ENCODE measurements at regions not wholly inside any gene's neighbourhood (a gene's known extent, or its start where the extent isn't known, plus 50 kb on each side); places are given as distances from the start of the nearest gene placed in this dataset.

DNA sequence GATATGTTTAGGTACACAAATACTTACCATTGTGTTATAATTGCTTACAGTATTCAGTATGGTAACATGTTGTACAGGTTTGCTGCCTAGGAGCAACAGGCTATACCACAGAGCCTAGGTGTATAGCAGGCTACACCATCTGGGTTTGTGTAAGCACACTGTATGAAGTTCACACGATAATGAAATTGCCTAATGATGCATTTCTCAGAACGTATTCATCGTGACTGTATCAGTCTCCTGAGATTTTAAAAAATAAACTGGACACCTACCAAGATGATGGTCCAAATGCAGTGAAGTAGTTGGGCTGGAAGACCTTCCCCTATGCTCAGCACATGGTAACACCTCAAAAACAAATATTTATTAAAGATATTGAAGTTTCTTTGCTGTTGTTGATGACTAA lies 103.3 kb upstream of the NFIB start:
- intact Hi-C loops (cut with DNase I), result no loop called here
- H3K36me3 ChIP-seq, result no peaks in the 10 kb centered on the region
- H3K4me3 ChIP-seq, result no peak overlapping the region
- DNase-seq (ENCODE audit: low spot score in 2 of 2), result no peak
- no peaks in the 10 kb centered on the region for H3K9me3 ChIP-seq
- H3K27me3 ChIP-seq, result no peaks in the 10 kb centered on the region
- no peak overlapping the region for H3K27ac ChIP-seq
- TF ChIP-seq, protein P1, sequence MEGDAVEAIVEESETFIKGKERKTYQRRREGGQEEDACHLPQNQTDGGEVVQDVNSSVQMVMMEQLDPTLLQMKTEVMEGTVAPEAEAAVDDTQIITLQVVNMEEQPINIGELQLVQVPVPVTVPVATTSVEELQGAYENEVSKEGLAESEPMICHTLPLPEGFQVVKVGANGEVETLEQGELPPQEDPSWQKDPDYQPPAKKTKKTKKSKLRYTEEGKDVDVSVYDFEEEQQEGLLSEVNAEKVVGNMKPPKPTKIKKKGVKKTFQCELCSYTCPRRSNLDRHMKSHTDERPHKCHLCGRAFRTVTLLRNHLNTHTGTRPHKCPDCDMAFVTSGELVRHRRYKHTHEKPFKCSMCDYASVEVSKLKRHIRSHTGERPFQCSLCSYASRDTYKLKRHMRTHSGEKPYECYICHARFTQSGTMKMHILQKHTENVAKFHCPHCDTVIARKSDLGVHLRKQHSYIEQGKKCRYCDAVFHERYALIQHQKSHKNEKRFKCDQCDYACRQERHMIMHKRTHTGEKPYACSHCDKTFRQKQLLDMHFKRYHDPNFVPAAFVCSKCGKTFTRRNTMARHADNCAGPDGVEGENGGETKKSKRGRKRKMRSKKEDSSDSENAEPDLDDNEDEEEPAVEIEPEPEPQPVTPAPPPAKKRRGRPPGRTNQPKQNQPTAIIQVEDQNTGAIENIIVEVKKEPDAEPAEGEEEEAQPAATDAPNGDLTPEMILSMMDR (IDR thresholded peaks at IDR 0.05), result no peak
- no peaks in the 10 kb centered on the region for H3K4me1 ChIP-seq

DNA sequence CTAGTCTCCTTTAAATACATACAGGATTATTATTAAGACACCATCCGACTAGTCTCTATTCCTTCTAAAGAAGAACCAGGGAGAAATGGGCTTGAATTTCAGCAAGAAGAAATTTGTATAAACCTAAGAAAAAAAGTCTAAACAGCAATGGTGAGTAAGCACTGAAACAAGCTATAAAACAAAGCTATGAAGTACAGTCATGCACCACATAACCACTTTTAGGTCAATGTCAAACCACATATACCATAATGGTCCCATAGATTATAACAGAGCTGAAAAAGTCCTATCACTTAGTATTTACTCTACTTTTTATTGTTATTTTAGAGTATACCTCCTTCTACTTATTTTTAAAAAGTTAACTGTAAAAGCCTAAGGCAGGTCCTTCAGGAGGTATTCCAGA lies 102.0 kb upstream of the NFIB start:
- H3K4me3 ChIP-seq, result no peak overlapping the region
- TF ChIP-seq, protein P1 (IDR thresholded peaks at IDR 0.05), result no peak
- DNase-seq (ENCODE audit: low spot score in 2 of 2), result no peak
- no peaks in the 10 kb centered on the region for H3K9me3 ChIP-seq
- intact Hi-C loops (cut with DNase I), result no loop called here
- H3K27me3 ChIP-seq, result no peaks in the 10 kb centered on the region
- no peaks in the 10 kb centered on the region for H3K4me1 ChIP-seq
- H3K27ac ChIP-seq, result no peak overlapping the region
- no peaks in the 10 kb centered on the region for H3K36me3 ChIP-seq

DNA sequence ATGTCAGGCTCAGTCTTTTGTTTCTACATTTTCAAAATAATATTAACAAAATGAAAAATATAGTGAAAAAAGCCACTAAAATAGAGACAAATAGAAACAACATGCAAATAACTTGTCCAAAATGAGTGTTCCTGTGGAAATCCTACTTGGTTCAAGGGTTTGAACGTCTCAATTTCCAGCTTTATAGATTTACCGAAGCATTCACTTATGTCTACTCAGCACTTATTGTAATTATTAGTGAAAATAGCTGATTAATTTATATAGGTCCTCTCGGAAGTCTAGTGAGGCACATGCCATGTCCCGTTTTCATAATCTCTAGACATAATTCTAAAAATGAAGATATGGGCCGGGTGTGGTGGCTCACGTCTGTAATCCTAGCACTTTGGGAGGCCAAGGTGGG lies 99.9 kb upstream of the NFIB start:
- Histone ChIP-seq H3K27me3 (no peaks in the 10 kb centered on the region), H3K4me1 (no peaks in the 10 kb centered on the region), H3K27ac (no peak overlapping the region), H3K36me3 (no peaks in the 10 kb centered on the region), H3K4me3 (no peak overlapping the region), H3K9me3 (no peaks in the 10 kb centered on the region)
- DNase-seq (ENCODE audit: low spot score in 2 of 2), result no peak
- TF ChIP-seq, protein P1 (IDR thresholded peaks at IDR 0.05), result no peak
- intact Hi-C loops (cut with DNase I), result no loop called here

DNA sequence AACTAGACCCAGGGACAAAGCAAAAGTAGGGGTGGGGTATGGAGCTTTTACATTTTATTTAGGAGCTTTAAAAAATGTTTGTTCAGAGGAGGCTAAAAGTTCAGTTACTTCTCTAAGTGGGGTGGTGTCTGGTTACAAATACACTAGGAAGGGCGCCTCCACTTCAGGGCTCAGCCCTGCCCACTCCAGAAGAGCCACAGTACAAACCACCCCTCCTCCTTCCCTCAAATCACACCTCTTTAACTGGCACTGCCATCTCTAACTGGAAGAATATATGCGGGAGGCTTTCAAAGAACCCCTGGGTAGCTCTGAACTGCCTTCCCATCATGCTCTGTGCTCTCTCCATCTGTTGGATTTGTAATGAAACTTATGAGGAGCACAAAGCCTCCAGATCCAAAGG lies 98.8 kb upstream of the NFIB start:
- TF ChIP-seq, protein P1 (IDR thresholded peaks at IDR 0.05), result no peak
- Histone ChIP-seq H3K9me3 (no peaks in the 10 kb centered on the region), H3K27ac (no peak overlapping the region), H3K4me1 (no peaks in the 10 kb centered on the region), H3K36me3 (no peaks in the 10 kb centered on the region), H3K27me3 (no peaks in the 10 kb centered on the region), H3K4me3 (no peak overlapping the region)
- intact Hi-C loops (cut with DNase I), result no loop called here
- no peak for DNase-seq (ENCODE audit: low spot score in 2 of 2)

DNA sequence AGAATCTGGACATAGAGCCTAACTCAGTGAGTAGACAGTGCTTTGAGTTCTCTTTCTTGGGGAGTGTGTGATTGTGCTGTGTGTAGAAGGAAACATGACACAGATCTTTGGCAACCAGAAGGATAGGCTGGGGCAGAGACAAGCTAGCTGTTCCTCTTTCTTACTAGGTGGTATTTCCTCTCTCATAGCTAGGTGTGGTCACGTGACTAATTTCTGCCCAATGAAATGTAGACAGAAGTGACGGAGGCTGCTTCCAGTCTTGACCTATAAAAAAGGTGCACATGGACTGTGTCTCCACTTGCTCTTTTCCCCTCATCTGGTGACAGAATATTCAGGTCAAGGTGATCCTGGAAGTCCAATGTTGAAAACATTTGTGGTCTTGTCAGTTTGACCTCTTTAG lies 92.5 kb upstream of the NFIB start:
- Histone ChIP-seq H3K27me3 (no peaks in the 10 kb centered on the region), H3K27ac (no peak overlapping the region), H3K36me3 (no peaks in the 10 kb centered on the region), H3K4me1 (no peaks in the 10 kb centered on the region), H3K4me3 (no peak overlapping the region), H3K9me3 (no peaks in the 10 kb centered on the region)
- TF ChIP-seq, protein P1 (IDR thresholded peaks at IDR 0.05), result no peak
- intact Hi-C loops (cut with DNase I), result no loop called here
- no peak for DNase-seq (ENCODE audit: low spot score in 2 of 2)

DNA sequence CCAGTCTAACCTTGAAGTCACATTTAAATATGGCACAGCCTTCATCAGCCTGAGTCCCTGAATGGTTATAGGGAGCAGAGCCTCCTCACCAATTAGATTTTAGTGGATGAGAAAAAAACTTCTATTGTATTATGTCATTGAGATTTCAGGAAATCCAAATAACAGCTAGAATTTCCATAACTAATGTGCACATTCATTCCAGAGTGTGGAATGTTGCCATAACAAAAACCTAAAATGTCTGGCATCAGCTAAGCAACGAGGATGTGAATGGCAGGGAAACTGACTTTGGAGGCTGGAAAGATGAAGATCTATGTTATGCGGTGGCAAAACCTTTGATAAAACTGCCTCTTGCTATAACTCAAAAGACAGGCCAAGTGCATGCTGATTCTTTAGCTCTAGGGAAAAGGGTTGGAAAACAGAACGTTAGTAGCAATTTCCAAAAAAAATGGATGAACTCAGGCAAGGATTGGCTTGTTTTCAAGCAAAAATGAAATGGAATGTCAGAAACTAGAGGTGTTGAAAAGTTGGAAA lies 91.3 kb upstream of the NFIB start:
- H3K4me1 ChIP-seq, result no peaks in the 10 kb centered on the region
- TF ChIP-seq, protein P1 (IDR thresholded peaks at IDR 0.05), result no peak
- no peak overlapping the region for H3K4me3 ChIP-seq
- no peaks in the 10 kb centered on the region for H3K36me3 ChIP-seq
- no peak overlapping the region for H3K27ac ChIP-seq
- DNase-seq (ENCODE audit: low spot score in 2 of 2), result no peak
- H3K27me3 ChIP-seq, result no peaks in the 10 kb centered on the region
- no peaks in the 10 kb centered on the region for H3K9me3 ChIP-seq
- intact Hi-C loops (cut with DNase I), result no loop called here
